Left lung (tissue), 4 donors: ENCODE measurements at regions not wholly inside any gene's neighbourhood (a gene's known extent, or its start where the extent isn't known, plus 50 kb on each side); places are given as distances from the start of the nearest gene placed in this dataset.

Experiments used
- ATAC-seq: fragments of 200-7000 bp; cut with Tn5 transposase; one replicate; pipeline ENCODE4 v1.9.1; 2020; ENCODE audit warnings: moderate library complexity
- DNase-seq, 4 donors: peaks; one replicate each; pipeline ENCODE4 v3.0.0-alpha.2; 2013 to 2020
- H3K27ac ChIP-seq, 2 donors: fragments of 200-600 bp; sonication (generic) in 1 of 2; one replicate each; pipeline versions ENCODE4 v1.5.0 to v1.8.0; 2020 to 2021
- H3K27me3 ChIP-seq, 2 donors: fragments of 200-600 bp; sonication (generic) in 1 of 2; one replicate each; pipeline versions ENCODE4 v1.5.0 to v1.8.0; 2020 to 2021
- H3K36me3 ChIP-seq, 2 donors: fragments of 200-600 bp; sonication (generic) in 1 of 2; one replicate each; pipeline versions ENCODE4 v1.5.0 to v1.8.0; 2020 to 2021
- H3K4me1 ChIP-seq, 2 donors: fragments of 200-600 bp; one replicate each; pipeline ENCODE4 v1.8.0; 2021
- H3K4me3 ChIP-seq, 2 donors: fragments of 200-600 bp; sonication (generic) in 1 of 2; one replicate each; pipeline versions ENCODE4 v1.5.0 to v1.8.0; 2020 to 2021; ENCODE audit warnings: mild to moderate bottlenecking in 1 of 2
- H3K9me3 ChIP-seq, 2 donors: fragments of 200-600 bp; sonication (generic) in 1 of 2; one replicate each; pipeline versions ENCODE4 v1.5.0 to v1.8.0; 2020 to 2021
- CTCF ChIP-seq, 2 donors: fragments of 200-600 bp; sonication (generic) in 1 of 2; IDR thresholded peaks; one replicate each; pipeline versions ENCODE4 v1.5.0 to v1.8.0; 2021; ENCODE audit warnings: antibody characterized with exemption in 2 of 2
- intact Hi-C, 2 donors: fragments of 100-400 bp; cut with DNase I; formaldehyde crosslinking; loops; one replicate each; pipeline versions ENCODE4 v1.11.2 to v1.14.2; 2022
- donor health status: DM: no; HTN: yes; CAD: no.
- donor health status: DM: no; HTN: no; CAD: no.

GRCh38 chr1:244165701-244166100, 114.6 kb downstream of the ZBTB18 start:
- ATAC-seq = no peak
- intact Hi-C loops = no loop called here
- no peak for TF ChIP-seq CTCF (IDR thresholded peaks at IDR 0.05)

GRCh38 chr1:244171241-244171985, 120.3 kb downstream of the ZBTB18 start:
- intact Hi-C loops = no loop called here
- H3K9me3 ChIP-seq = no peaks in the 10 kb centered on the region
- no peak overlapping the region for H3K4me3 ChIP-seq
- no peak for TF ChIP-seq CTCF (IDR thresholded peaks at IDR 0.05)
- no peaks in the 10 kb centered on the region for H3K27me3 ChIP-seq
- no peak overlapping the region for H3K27ac ChIP-seq
- no peak for ATAC-seq
- DNase-seq = no peak
- no peaks in the 10 kb centered on the region for H3K4me1 ChIP-seq
- no peaks in the 10 kb centered on the region for H3K36me3 ChIP-seq

More at GRCh38 chr1:244165701-244166100, 114.6 kb downstream of the ZBTB18 start:
- no peaks in the 10 kb centered on the region for H3K36me3 ChIP-seq
- H3K27me3 ChIP-seq = no peaks in the 10 kb centered on the region
- no peaks in the 10 kb centered on the region for H3K4me1 ChIP-seq
- DNase-seq = no peak
- H3K4me3 ChIP-seq = no peak overlapping the region
- H3K27ac ChIP-seq = no peak overlapping the region
- no peaks in the 10 kb centered on the region for H3K9me3 ChIP-seq

GRCh38 chr1:244173240-244173639, 122.2 kb downstream of the ZBTB18 start:
- ATAC-seq = peak; percentile 78

GRCh38 chr1:244173769-244174168, 122.7 kb downstream of the ZBTB18 start:
- no peak for TF ChIP-seq CTCF (IDR thresholded peaks at IDR 0.05)
- Histone ChIP-seq H3K4me3 (no peak overlapping the region), H3K27me3 (no peaks in the 10 kb centered on the region), H3K36me3 (no peaks in the 10 kb centered on the region), H3K4me1 (no peaks in the 10 kb centered on the region), H3K27ac (no peak overlapping the region), H3K9me3 (no peaks in the 10 kb centered on the region)
- intact Hi-C loops = no loop called here
- no peak for ATAC-seq
- DNase-seq = no peak

More at GRCh38 chr1:244173240-244173639, 122.2 kb downstream of the ZBTB18 start:
- Histone ChIP-seq H3K27ac (no peak overlapping the region), H3K4me1 (no peaks in the 10 kb centered on the region), H3K36me3 (no peaks in the 10 kb centered on the region), H3K9me3 (no peaks in the 10 kb centered on the region), H3K27me3 (no peaks in the 10 kb centered on the region), H3K4me3 (no peak overlapping the region)
- no peak for DNase-seq
- intact Hi-C loops = no loop called here
- no peak for TF ChIP-seq CTCF (IDR thresholded peaks at IDR 0.05)

- no peak for TF ChIP-seq CTCF (IDR thresholded peaks at IDR 0.05)
- Histone ChIP-seq H3K4me1 (no peaks in the 10 kb centered on the region), H3K27me3 (no peaks in the 10 kb centered on the region), H3K9me3 (no peaks in the 10 kb centered on the region), H3K4me3 (no peak overlapping the region), H3K27ac (no peak overlapping the region), H3K36me3 (no peaks in the 10 kb centered on the region)
- intact Hi-C loops = no loop called here
- DNase-seq (no peak), ATAC-seq (no peak)
These were observed 123.9 kb downstream of the ZBTB18 start for GRCh38 chr1:244174922-244175521.
